ENCODE measurements at regions not wholly inside any gene's neighbourhood (a gene's known extent, or its start where the extent isn't known, plus 50 kb on each side); places are given as distances from the start of the nearest gene placed in this dataset.

DNA sequence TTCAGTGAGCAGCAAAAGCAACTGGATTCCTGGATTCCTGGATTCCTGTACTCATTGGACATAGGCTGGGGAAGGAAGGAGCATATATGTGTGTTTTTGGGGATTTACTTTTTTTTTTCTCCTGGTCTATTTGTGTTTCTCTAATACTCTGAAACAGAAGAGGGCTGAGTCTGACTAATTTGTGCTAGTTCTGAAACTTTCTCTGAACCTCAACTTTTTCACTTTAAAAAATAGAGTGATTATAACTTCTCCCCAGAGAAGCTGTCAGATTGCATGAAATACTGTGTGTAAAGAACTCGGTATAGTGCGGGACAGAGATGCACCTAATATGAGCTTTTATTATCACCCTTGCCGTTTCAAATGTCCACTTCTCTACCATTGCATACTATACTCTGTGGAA lies 529.5 kb downstream of the TMTC2 start:
- TF ChIP-seq, protein P1, sequence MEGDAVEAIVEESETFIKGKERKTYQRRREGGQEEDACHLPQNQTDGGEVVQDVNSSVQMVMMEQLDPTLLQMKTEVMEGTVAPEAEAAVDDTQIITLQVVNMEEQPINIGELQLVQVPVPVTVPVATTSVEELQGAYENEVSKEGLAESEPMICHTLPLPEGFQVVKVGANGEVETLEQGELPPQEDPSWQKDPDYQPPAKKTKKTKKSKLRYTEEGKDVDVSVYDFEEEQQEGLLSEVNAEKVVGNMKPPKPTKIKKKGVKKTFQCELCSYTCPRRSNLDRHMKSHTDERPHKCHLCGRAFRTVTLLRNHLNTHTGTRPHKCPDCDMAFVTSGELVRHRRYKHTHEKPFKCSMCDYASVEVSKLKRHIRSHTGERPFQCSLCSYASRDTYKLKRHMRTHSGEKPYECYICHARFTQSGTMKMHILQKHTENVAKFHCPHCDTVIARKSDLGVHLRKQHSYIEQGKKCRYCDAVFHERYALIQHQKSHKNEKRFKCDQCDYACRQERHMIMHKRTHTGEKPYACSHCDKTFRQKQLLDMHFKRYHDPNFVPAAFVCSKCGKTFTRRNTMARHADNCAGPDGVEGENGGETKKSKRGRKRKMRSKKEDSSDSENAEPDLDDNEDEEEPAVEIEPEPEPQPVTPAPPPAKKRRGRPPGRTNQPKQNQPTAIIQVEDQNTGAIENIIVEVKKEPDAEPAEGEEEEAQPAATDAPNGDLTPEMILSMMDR (IDR thresholded peaks at IDR 0.05), result no peak
- TF ChIP-seq EP300 (IDR thresholded peaks at IDR 0.05) (no peak), POLR2A (IDR thresholded peaks at IDR 0.05) (no peak), POLR2AphosphoS5 (IDR thresholded peaks at IDR 0.05) (no peak)

Data from sigmoid colon (tissue), 4 donors.